ENCODE measurements at regions not wholly inside any gene's neighbourhood (a gene's known extent, or its start where the extent isn't known, plus 50 kb on each side); places are given as distances from the start of the nearest gene placed in this dataset.

GRCh38 chr11:82465481-82465880, 268.2 kb downstream of the FAM181B start:
- TF ChIP-seq FOXA1 (IDR thresholded peaks at IDR 0.05) (no peak), SP1 (IDR thresholded peaks at IDR 0.05) (no peak), BHLHE40 (IDR thresholded peaks at IDR 0.05; ENCODE audit: borderline replicate concordance) (no peak), ARNT (IDR thresholded peaks at IDR 0.05) (no peak), LEF1 (IDR thresholded peaks at IDR 0.05; ENCODE audit: borderline replicate concordance) (no peak), SUZ12 (IDR thresholded peaks at IDR 0.05) (no peak), ELF4 (IDR thresholded peaks at IDR 0.05) (no peak), HDGF (IDR thresholded peaks at IDR 0.05; ENCODE audit: borderline replicate concordance) (no peak), FOXM1 (IDR thresholded peaks at IDR 0.05; ENCODE audit: borderline replicate concordance) (no peak), ZNF384 (IDR thresholded peaks at IDR 0.05) (no peak), NFRKB (IDR thresholded peaks at IDR 0.05) (no peak)
